ENCODE measurements at regions not wholly inside any gene's neighbourhood (a gene's known extent, or its start where the extent isn't known, plus 50 kb on each side); places are given as distances from the start of the nearest gene placed in this dataset.

DNA sequence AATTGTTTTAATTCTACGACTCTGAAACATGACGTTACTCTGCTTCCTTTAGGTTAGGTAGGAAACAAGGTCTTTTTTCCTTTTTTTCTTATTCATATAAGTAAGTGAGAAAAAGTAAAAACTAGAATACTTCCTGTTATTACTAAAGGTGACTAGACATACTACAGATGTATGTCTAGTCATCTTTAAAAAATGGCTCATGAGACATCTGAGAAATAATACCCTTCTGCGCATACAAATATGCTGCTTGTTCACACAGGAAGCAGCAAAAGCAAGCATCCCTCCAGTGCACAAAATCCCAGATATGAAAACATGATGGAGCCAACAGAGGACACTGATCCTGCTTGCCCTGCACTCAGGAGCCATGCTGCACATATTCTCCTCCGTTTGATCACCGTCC lies 699.1 kb downstream of the EPM2A start:
- no peak for TF ChIP-seq POLR2A (IDR thresholded peaks at IDR 0.05; ENCODE audit: low read length)
- no peak for TF ChIP-seq GATA1 (IDR thresholded peaks at IDR 0.05; ENCODE audit: low read depth, low read length)
